Natural killer cell treated with Interleukin-12 subunit alpha and Interleukin-12 subunit beta and Interleukin-15 and Interleukin-18, amount 100 ng/mL, for 72 hours (primary cell): ENCODE measurements at regions not wholly inside any gene's neighbourhood (a gene's known extent, or its start where the extent isn't known, plus 50 kb on each side); places are given as distances from the start of the nearest gene placed in this dataset.
"Not testable (repeated sequence)": the region's sequence is repeated elsewhere in the genome, so short reads cannot be mapped to it uniquely, and the experiment has no call there.

Experiments used
- ATAC-seq, 2 donors: fragments of 150-1000 bp; cut with Tn5 transposase in 1 of 2; sonication (Bioruptor Pico), chemical (Tn5 transposase) in 1 of 2; 2 replicates each; pipeline ENCODE4 v1.10.0; 2021
- DNase-seq: peaks from one replicate; pipeline ENCODE4 v3.0.0; 2022; ENCODE audit warnings: low spot score
- H3K27ac Mint-ChIP-seq, 2 donors: 1 replicate in 1 of 2; 2 replicates in 1 of 2; pipeline ENCODE4 v1.8.0; 2022; ENCODE audit warnings: mixed read lengths in 2 of 2, mild to moderate bottlenecking in 1 of 2, moderate library complexity in 1 of 2
- H3K27me3 Mint-ChIP-seq, 2 donors: 1 replicate in 1 of 2; 2 replicates in 1 of 2; pipeline ENCODE4 v1.8.0; 2022; ENCODE audit warnings: mixed read lengths in 2 of 2
- H3K36me3 Mint-ChIP-seq: one replicate; pipeline ENCODE4 v1.8.0; 2022; ENCODE audit warnings: mixed read lengths
- H3K4me1 Mint-ChIP-seq, 2 donors: 1 replicate in 1 of 2; 2 replicates in 1 of 2; pipeline ENCODE4 v1.8.0; 2022; ENCODE audit warnings: low read depth in 2 of 2, mixed read lengths in 2 of 2, mild to moderate bottlenecking in 1 of 2
- H3K4me3 Mint-ChIP-seq: one replicate; pipeline ENCODE4 v1.8.0; 2022; ENCODE audit warnings: mixed read lengths
- H3K9me3 Mint-ChIP-seq: 2 replicates; pipeline ENCODE4 v1.8.0; 2022; ENCODE audit warnings: mixed read lengths

- H3K27me3 Mint-ChIP-seq, result no peaks in the 10 kb centered on the region
- no peak overlapping the region for H3K4me3 Mint-ChIP-seq
- ATAC-seq (no peak), DNase-seq (no peak)
- peaks cover 15% of the 10 kb centered on the region for H3K9me3 Mint-ChIP-seq
- H3K36me3 Mint-ChIP-seq, result peaks cover 4% of the 10 kb centered on the region
- no peak overlapping the region for H3K27ac Mint-ChIP-seq
- no peaks in the 10 kb centered on the region for H3K4me1 Mint-ChIP-seq
Observed at GRCh38 chr2:183438541-183438940, 314.3 kb downstream of the NUP35 start.

GRCh38 chr2:183455056-183455455, 330.8 kb downstream of the NUP35 start:
- no peak for DNase-seq
- Mint-ChIP-seq H3K36me3 (peaks cover 12% of the 10 kb centered on the region), H3K4me3 (no peak overlapping the region), H3K27me3 (no peaks in the 10 kb centered on the region), H3K9me3 (peaks cover 18% of the 10 kb centered on the region), H3K4me1 (no peaks in the 10 kb centered on the region), H3K27ac (no peak overlapping the region)
- ATAC-seq, result no peak

DNA sequence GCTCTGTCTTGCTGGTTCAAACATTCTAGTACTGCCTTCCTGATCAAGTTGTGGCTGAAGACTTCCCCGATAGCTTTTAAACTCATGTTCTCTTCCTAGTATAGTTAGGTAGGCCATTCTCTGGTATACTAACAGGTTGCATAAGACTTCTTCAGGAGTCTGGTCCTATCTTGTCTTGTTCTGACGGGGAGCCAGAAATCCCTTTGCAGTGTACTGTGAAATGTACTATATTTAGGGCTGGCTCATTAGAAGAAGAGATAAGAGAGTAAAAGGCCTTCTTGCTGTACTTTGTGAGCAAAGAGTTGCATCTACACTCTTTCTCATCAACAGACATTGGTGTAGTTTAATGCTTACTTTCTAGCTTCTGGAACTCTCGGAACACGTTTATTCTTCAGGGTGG, 331.9 kb downstream of the NUP35 start:
- ATAC-seq (no peak), DNase-seq (no peak)
- no peak overlapping the region for H3K4me3 Mint-ChIP-seq
- H3K9me3 Mint-ChIP-seq, result peaks cover 18% of the 10 kb centered on the region
- no peaks in the 10 kb centered on the region for H3K27me3 Mint-ChIP-seq
- H3K27ac Mint-ChIP-seq, result no peak overlapping the region
- peaks cover 9% of the 10 kb centered on the region for H3K36me3 Mint-ChIP-seq
- H3K4me1 Mint-ChIP-seq, result no peaks in the 10 kb centered on the region

- DNase-seq (no peak), ATAC-seq (no peak)
- H3K27me3 Mint-ChIP-seq, result no peaks in the 10 kb centered on the region
- H3K9me3 Mint-ChIP-seq, result peaks cover 21% of the 10 kb centered on the region
- peaks cover 6% of the 10 kb centered on the region for H3K36me3 Mint-ChIP-seq
- no peaks in the 10 kb centered on the region for H3K4me1 Mint-ChIP-seq
- no peak overlapping the region for H3K4me3 Mint-ChIP-seq
- H3K27ac Mint-ChIP-seq, result no peak overlapping the region
Observed at GRCh38 chr2:183458460-183458859, 334.2 kb downstream of the NUP35 start.

- Mint-ChIP-seq H3K36me3 (peaks cover 6% of the 10 kb centered on the region), H3K27me3 (no peaks in the 10 kb centered on the region)
- DNase-seq, result no peak
Observed at GRCh38 chr2:183459466-183459865, 335.2 kb downstream of the NUP35 start.

GRCh38 chr2:183463821-183464220, 339.6 kb downstream of the NUP35 start:
- no peaks in the 10 kb centered on the region for H3K36me3 Mint-ChIP-seq
- no peak for ATAC-seq
- no peak overlapping the region for H3K4me3 Mint-ChIP-seq
- H3K9me3 Mint-ChIP-seq, result peaks cover 10% of the 10 kb centered on the region
- H3K27ac Mint-ChIP-seq, result no peak overlapping the region
- H3K4me1 Mint-ChIP-seq, result no peaks in the 10 kb centered on the region
- no peaks in the 10 kb centered on the region for H3K27me3 Mint-ChIP-seq
- DNase-seq, result no peak

More at GRCh38 chr2:183459466-183459865, 335.2 kb downstream of the NUP35 start:
- Mint-ChIP-seq H3K4me3 (no peak overlapping the region), H3K27ac (no peak overlapping the region), H3K4me1 (no peaks in the 10 kb centered on the region), H3K9me3 (peaks cover 21% of the 10 kb centered on the region)
- ATAC-seq, result no peak

GRCh38 chr2:183465048-183465447, 340.8 kb downstream of the NUP35 start:
- DNase-seq (no peak), ATAC-seq (no peak)
- Mint-ChIP-seq H3K27me3 (no peaks in the 10 kb centered on the region), H3K4me3 (no peak overlapping the region), H3K4me1 (no peaks in the 10 kb centered on the region), H3K36me3 (peaks cover under 1% of the 10 kb centered on the region), H3K27ac (no peak overlapping the region), H3K9me3 (peaks cover 15% of the 10 kb centered on the region)

GRCh38 chr2:183474912-183475695, 350.9 kb downstream of the NUP35 start:
- Mint-ChIP-seq H3K4me3 (no peak overlapping the region), H3K27ac (no peak overlapping the region), H3K4me1 (no peaks in the 10 kb centered on the region), H3K36me3 (peaks cover 5% of the 10 kb centered on the region), H3K27me3 (no peaks in the 10 kb centered on the region), H3K9me3 (peaks cover 10% of the 10 kb centered on the region)
- ATAC-seq (no peak), DNase-seq (no peak)

- H3K27me3 Mint-ChIP-seq, result no peaks in the 10 kb centered on the region
- no peak overlapping the region for H3K27ac Mint-ChIP-seq
- H3K9me3 Mint-ChIP-seq, result peaks cover 1% of the 10 kb centered on the region
- ATAC-seq (no peak), DNase-seq (no peak)
- H3K36me3 Mint-ChIP-seq, result no peaks in the 10 kb centered on the region
- H3K4me3 Mint-ChIP-seq, result no peak overlapping the region
- H3K4me1 Mint-ChIP-seq, result no peaks in the 10 kb centered on the region
Observed at GRCh38 chr2:183476490-183476889, 352.2 kb downstream of the NUP35 start.

- DNase-seq, result no peak
- H3K27me3 Mint-ChIP-seq, result no peaks in the 10 kb centered on the region
- H3K27ac Mint-ChIP-seq, result no peak overlapping the region
- H3K4me1 Mint-ChIP-seq, result no peaks in the 10 kb centered on the region
- H3K4me3 Mint-ChIP-seq, result no peak overlapping the region
- no peaks in the 10 kb centered on the region for H3K9me3 Mint-ChIP-seq
- ATAC-seq, result no peak
- no peaks in the 10 kb centered on the region for H3K36me3 Mint-ChIP-seq
Observed at GRCh38 chr2:183477296-183477695, 353.1 kb downstream of the NUP35 start.

DNA sequence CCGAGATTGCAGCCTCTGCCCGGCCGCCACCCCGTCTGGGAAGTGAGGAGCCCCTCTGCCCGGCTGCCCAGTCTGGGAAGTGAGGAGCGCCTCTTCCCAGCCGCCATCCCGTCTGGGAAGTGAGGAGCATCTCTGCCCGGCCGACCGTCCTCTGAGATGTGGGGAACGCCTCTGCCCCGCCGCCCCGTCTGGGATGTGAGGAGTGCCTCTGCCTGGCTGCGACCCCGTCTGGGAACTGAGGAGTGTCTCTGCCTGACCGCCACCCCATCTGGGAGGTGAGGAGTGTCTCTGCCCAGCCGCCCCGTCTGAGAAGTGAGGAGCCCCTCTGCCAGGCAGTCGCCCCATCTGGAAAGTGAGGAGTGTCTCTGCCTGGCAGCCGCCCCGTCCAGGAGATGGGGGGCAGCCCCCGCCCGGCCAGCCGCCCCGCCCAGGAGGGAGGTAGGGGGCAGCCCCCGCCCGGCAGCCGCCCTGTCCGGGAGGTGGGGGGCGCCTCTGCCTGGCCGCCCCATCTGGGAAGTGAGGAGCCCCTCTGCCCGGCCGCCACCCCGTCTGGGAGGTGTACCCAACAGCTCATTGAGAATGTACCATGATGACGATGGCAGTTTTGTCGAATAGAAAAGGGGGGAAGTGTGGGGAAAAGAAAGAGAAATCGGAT, 354.8 kb downstream of the NUP35 start:
- not testable (repeated sequence) for H3K4me1 Mint-ChIP-seq, DNase-seq, ATAC-seq, H3K27me3 Mint-ChIP-seq, H3K9me3 Mint-ChIP-seq, H3K4me3 Mint-ChIP-seq, H3K36me3 Mint-ChIP-seq, H3K27ac Mint-ChIP-seq

- Mint-ChIP-seq H3K4me1 (no peaks in the 10 kb centered on the region), H3K36me3 (no peaks in the 10 kb centered on the region), H3K4me3 (no peak overlapping the region), H3K27ac (no peak overlapping the region), H3K27me3 (no peaks in the 10 kb centered on the region), H3K9me3 (peaks cover 17% of the 10 kb centered on the region)
- ATAC-seq (no peak), DNase-seq (no peak)
Observed at GRCh38 chr2:183487326-183487725, 363.1 kb downstream of the NUP35 start.

- ATAC-seq, result no peak
- H3K36me3 Mint-ChIP-seq, result no peaks in the 10 kb centered on the region
- DNase-seq, result no peak
- H3K27ac Mint-ChIP-seq, result no peak overlapping the region
- H3K4me1 Mint-ChIP-seq, result no peaks in the 10 kb centered on the region
- H3K9me3 Mint-ChIP-seq, result peaks cover 13% of the 10 kb centered on the region
- H3K4me3 Mint-ChIP-seq, result no peak overlapping the region
- H3K27me3 Mint-ChIP-seq, result no peaks in the 10 kb centered on the region
Observed at GRCh38 chr2:183488421-183488820, 364.2 kb downstream of the NUP35 start.

DNA sequence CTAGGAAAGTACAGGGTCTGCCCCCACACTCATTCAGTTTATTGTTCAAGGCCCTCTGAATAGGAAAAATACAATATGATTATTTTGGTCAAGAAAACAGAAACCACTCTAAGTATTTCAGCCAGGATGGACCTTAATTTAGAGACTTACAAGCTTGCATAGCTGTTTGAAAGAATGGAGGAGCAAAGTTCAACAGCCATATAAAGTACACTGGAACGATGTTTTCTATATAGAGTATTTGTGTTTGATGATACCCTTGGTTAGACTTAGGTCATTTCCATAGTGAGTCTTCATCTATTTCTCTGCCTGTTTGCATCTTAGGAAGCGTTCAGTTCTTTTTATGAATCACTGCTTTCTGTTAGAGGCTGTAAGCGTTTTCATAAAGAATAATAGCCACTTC, 366.2 kb downstream of the NUP35 start:
- DNase-seq (no peak), ATAC-seq (no peak)
- no peak overlapping the region for H3K4me3 Mint-ChIP-seq
- no peaks in the 10 kb centered on the region for H3K27me3 Mint-ChIP-seq
- no peaks in the 10 kb centered on the region for H3K4me1 Mint-ChIP-seq
- H3K9me3 Mint-ChIP-seq, result peaks cover 8% of the 10 kb centered on the region
- no peaks in the 10 kb centered on the region for H3K36me3 Mint-ChIP-seq
- H3K27ac Mint-ChIP-seq, result no peak overlapping the region
